ENCODE measurements at regions not wholly inside any gene's neighbourhood (a gene's known extent, or its start where the extent isn't known, plus 50 kb on each side); places are given as distances from the start of the nearest gene placed in this dataset.
"Not testable (repeated sequence)": the region's sequence is repeated elsewhere in the genome, so short reads cannot be mapped to it uniquely, and the experiment has no call there.

- Mint-ChIP-seq H3K27ac (no peak overlapping the region), H3K27me3 (ENCODE audit: low read depth) (no peaks in the 10 kb centered on the region), H3K9me3 (no peaks in the 10 kb centered on the region), H3K4me3 (ENCODE audit: low read depth) (no peak overlapping the region), H3K4me1 (ENCODE audit: low read depth) (no peaks in the 10 kb centered on the region), H3K36me3 (ENCODE audit: low read depth) (no peaks in the 10 kb centered on the region)
- intact Hi-C loops (cut with micrococcal nuclease) = no loop called here
- DNase-seq (ENCODE audit: low spot score) = no peak
These were observed 61.1 kb upstream of the XIST start for GRCh38 chrX:73913580-73913979.

- H3K9me3 Mint-ChIP-seq; H3K4me1 Mint-ChIP-seq (ENCODE audit: low read depth); DNase-seq (ENCODE audit: low spot score); intact Hi-C loops (cut with micrococcal nuclease); H3K36me3 Mint-ChIP-seq (ENCODE audit: low read depth); H3K27ac Mint-ChIP-seq; H3K4me3 Mint-ChIP-seq (ENCODE audit: low read depth); H3K27me3 Mint-ChIP-seq (ENCODE audit: low read depth): not testable (repeated sequence)
These were observed 59.4 kb upstream of the XIST start for GRCh38 chrX:73911946-73912345.

- DNase-seq (ENCODE audit: low spot score); H3K36me3 Mint-ChIP-seq (ENCODE audit: low read depth); H3K27me3 Mint-ChIP-seq (ENCODE audit: low read depth); H3K27ac Mint-ChIP-seq; H3K9me3 Mint-ChIP-seq; intact Hi-C loops (cut with micrococcal nuclease); H3K4me1 Mint-ChIP-seq (ENCODE audit: low read depth); H3K4me3 Mint-ChIP-seq (ENCODE audit: low read depth): not testable (repeated sequence)
These were observed 53.3 kb upstream of the XIST start for GRCh38 chrX:73905749-73906374.

GRCh38 chrX:73903941-73904340 is 51.4 kb upstream of the XIST start:
- Mint-ChIP-seq H3K9me3 (peaks cover 7% of the 10 kb centered on the region), H3K27me3 (ENCODE audit: low read depth) (no peaks in the 10 kb centered on the region), H3K36me3 (ENCODE audit: low read depth) (no peaks in the 10 kb centered on the region), H3K4me1 (ENCODE audit: low read depth) (no peaks in the 10 kb centered on the region), H3K4me3 (ENCODE audit: low read depth) (no peak overlapping the region), H3K27ac (no peak overlapping the region)
- intact Hi-C loops (cut with micrococcal nuclease) = no loop called here
- DNase-seq (ENCODE audit: low spot score) = no peak
